ENCODE measurements at regions not wholly inside any gene's neighbourhood (a gene's known extent, or its start where the extent isn't known, plus 50 kb on each side); places are given as distances from the start of the nearest gene placed in this dataset.

GRCh38 chr4:14400307-14400706 is 602.0 kb upstream of the CPEB2 start:
- no peaks in the 10 kb centered on the region for H3K4me1 ChIP-seq
- no peaks in the 10 kb centered on the region for H3K36me3 ChIP-seq
- H3K27ac ChIP-seq, result no peak overlapping the region
- no peak for DNase-seq (ENCODE audit: extremely low spot score in 2 of 2)
- no peaks in the 10 kb centered on the region for H3K27me3 ChIP-seq
- intact Hi-C loops (cut with DNase I), result no loop called here
- no peaks in the 10 kb centered on the region for H3K9me3 ChIP-seq
- no peak for TF ChIP-seq POLR2A (IDR thresholded peaks at IDR 0.05)
- no peak for TF ChIP-seq POLR2AphosphoS5 (IDR thresholded peaks at IDR 0.05; ENCODE audit: insufficient read depth in 1 of 2, low read depth in 1 of 2)
- TF ChIP-seq CTCF (IDR thresholded peaks at IDR 0.05), result no peak
- H3K4me3 ChIP-seq, result no peak overlapping the region

DNA sequence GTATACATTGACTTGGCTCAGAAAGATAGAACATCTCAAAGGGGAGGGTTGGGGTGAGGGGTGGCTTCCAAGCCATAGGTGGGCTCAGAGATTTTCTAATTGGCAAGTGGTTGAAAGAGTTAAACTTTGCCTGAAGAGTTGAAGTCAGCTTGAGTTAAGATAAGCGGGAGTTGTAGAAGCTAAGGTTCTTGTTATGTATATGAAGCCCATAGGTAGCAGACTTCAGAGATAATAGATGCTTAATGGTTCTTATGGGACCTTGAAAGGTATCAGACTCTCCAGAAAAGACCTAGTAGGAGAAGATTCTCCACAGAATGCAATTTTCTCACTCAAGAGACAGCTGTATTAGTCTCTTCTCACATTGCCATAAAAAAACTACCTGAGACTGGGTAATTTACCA is 599.1 kb upstream of the CPEB2 start:
- no peaks in the 10 kb centered on the region for H3K36me3 ChIP-seq
- intact Hi-C loops (cut with DNase I), result no loop called here
- no peak overlapping the region for H3K27ac ChIP-seq
- no peaks in the 10 kb centered on the region for H3K27me3 ChIP-seq
- H3K4me3 ChIP-seq, result no peak overlapping the region
- no peak for DNase-seq (ENCODE audit: extremely low spot score in 2 of 2)
- no peak for TF ChIP-seq CTCF (IDR thresholded peaks at IDR 0.05)
- no peak for TF ChIP-seq POLR2AphosphoS5 (IDR thresholded peaks at IDR 0.05; ENCODE audit: insufficient read depth in 1 of 2, low read depth in 1 of 2)
- no peak for TF ChIP-seq POLR2A (IDR thresholded peaks at IDR 0.05)
- H3K9me3 ChIP-seq, result no peaks in the 10 kb centered on the region
- H3K4me1 ChIP-seq, result no peaks in the 10 kb centered on the region

DNA sequence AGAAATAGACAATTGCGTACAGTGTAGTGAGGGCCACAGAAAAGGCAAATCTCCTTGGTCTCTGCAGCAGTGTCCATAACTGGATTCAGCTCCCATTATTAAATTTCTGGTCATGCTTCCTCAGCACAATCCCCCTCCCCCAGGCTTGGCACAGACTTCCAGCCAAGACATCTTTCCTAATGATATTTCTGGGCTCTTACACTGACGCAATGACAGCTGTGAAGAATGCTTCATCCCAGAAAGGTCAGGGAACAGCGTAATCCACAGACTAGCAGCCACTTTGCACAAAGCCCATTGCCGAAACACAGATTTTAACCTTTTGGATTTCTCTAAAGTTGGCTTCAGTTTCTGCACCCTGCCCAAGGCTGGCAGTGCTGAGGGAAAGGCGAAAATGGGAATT is 597.6 kb upstream of the CPEB2 start:
- H3K4me3 ChIP-seq, result no peak overlapping the region
- DNase-seq (ENCODE audit: extremely low spot score in 2 of 2), result no peak
- no peaks in the 10 kb centered on the region for H3K4me1 ChIP-seq
- intact Hi-C loops (cut with DNase I), result no loop called here
- TF ChIP-seq POLR2AphosphoS5 (IDR thresholded peaks at IDR 0.05; ENCODE audit: insufficient read depth in 1 of 2, low read depth in 1 of 2), result no peak
- no peak for TF ChIP-seq CTCF (IDR thresholded peaks at IDR 0.05)
- TF ChIP-seq POLR2A (IDR thresholded peaks at IDR 0.05), result no peak
- no peak overlapping the region for H3K27ac ChIP-seq
- no peaks in the 10 kb centered on the region for H3K36me3 ChIP-seq
- no peaks in the 10 kb centered on the region for H3K9me3 ChIP-seq
- H3K27me3 ChIP-seq, result no peaks in the 10 kb centered on the region

- H3K9me3 ChIP-seq, result no peaks in the 10 kb centered on the region
- DNase-seq (ENCODE audit: extremely low spot score in 2 of 2), result no peak
- intact Hi-C loops (cut with DNase I), result no loop called here
- TF ChIP-seq POLR2AphosphoS5 (IDR thresholded peaks at IDR 0.05; ENCODE audit: insufficient read depth in 1 of 2, low read depth in 1 of 2) (no peak), POLR2A (IDR thresholded peaks at IDR 0.05) (no peak), CTCF (IDR thresholded peaks at IDR 0.05) (no peak)
- no peaks in the 10 kb centered on the region for H3K36me3 ChIP-seq
- H3K27me3 ChIP-seq, result no peaks in the 10 kb centered on the region
- H3K4me1 ChIP-seq, result no peaks in the 10 kb centered on the region
- no peak overlapping the region for H3K4me3 ChIP-seq
- no peak overlapping the region for H3K27ac ChIP-seq
These were observed 591.8 kb upstream of the CPEB2 start for GRCh38 chr4:14410516-14410915.

DNA sequence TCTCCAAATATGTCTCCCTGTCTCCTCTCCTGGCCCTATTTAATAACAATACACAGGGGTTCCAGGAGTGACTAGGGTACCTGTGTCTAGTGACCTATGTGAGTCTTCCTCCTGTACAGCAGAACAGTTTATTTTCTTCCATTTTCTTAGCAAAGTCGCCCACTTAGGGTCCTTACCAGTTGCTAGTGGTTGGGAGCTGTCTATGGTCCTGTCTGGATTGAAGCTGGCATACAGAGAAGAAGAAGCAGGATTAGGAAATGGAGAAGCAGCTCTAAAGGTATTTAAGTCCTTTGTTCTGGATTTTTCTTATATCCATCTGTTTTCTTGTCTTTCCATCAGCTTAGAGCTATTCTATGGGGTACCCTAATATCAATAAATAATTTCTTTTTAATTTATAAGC is 587.1 kb upstream of the CPEB2 start:
- no peak overlapping the region for H3K27ac ChIP-seq
- H3K36me3 ChIP-seq, result no peaks in the 10 kb centered on the region
- no peaks in the 10 kb centered on the region for H3K4me1 ChIP-seq
- intact Hi-C loops (cut with DNase I), result no loop called here
- no peaks in the 10 kb centered on the region for H3K27me3 ChIP-seq
- H3K9me3 ChIP-seq, result no peaks in the 10 kb centered on the region
- no peak for DNase-seq (ENCODE audit: extremely low spot score in 2 of 2)
- no peak overlapping the region for H3K4me3 ChIP-seq
- TF ChIP-seq POLR2AphosphoS5 (IDR thresholded peaks at IDR 0.05; ENCODE audit: insufficient read depth in 1 of 2, low read depth in 1 of 2) (no peak), CTCF (IDR thresholded peaks at IDR 0.05) (no peak), POLR2A (IDR thresholded peaks at IDR 0.05) (no peak)

All from vagina (tissue), 2 donors.